ENCODE measurements at regions not wholly inside any gene's neighbourhood (a gene's known extent, or its start where the extent isn't known, plus 50 kb on each side); places are given as distances from the start of the nearest gene placed in this dataset.
"Not testable (repeated sequence)": the region's sequence is repeated elsewhere in the genome, so short reads cannot be mapped to it uniquely, and the experiment has no call there.

GRCh38 chr7:142511374-142511773 lies 237.9 kb upstream of the PRSS1 start:
- DNase-seq (ENCODE audit: low read depth), result no peak
- no peak overlapping the region for H3K4me3 ChIP-seq (ENCODE audit: control insufficient read depth, low read depth, low read length)
- TF ChIP-seq CTCF (IDR thresholded peaks at IDR 0.05; ENCODE audit: control insufficient read depth, insufficient read depth, low read depth, low read length, missing control alignments), result no peak

GRCh38 chr7:142509235-142509634 lies 240.0 kb upstream of the PRSS1 start:
- H3K4me3 ChIP-seq (ENCODE audit: control insufficient read depth, low read depth, low read length); DNase-seq (ENCODE audit: low read depth): not testable (repeated sequence)

GRCh38 chr7:142508251-142508650 lies 241.0 kb upstream of the PRSS1 start:
- H3K4me3 ChIP-seq (ENCODE audit: control insufficient read depth, low read depth, low read length), result no peak overlapping the region
- no peak for TF ChIP-seq CTCF (IDR thresholded peaks at IDR 0.05; ENCODE audit: control insufficient read depth, insufficient read depth, low read depth, low read length, missing control alignments)
- DNase-seq (ENCODE audit: low read depth), result no peak

- TF ChIP-seq CTCF (IDR thresholded peaks at IDR 0.05; ENCODE audit: control insufficient read depth, insufficient read depth, low read depth, low read length, missing control alignments), result no peak
- no peak overlapping the region for H3K4me3 ChIP-seq (ENCODE audit: control insufficient read depth, low read depth, low read length)
Observed at GRCh38 chr7:142507799-142508198, 241.5 kb upstream of the PRSS1 start.

GRCh38 chr7:142507066-142507465 lies 242.2 kb upstream of the PRSS1 start:
- not testable (repeated sequence) for DNase-seq (ENCODE audit: low read depth); H3K4me3 ChIP-seq (ENCODE audit: control insufficient read depth, low read depth, low read length)

More at GRCh38 chr7:142507799-142508198, 241.5 kb upstream of the PRSS1 start:
- DNase-seq (ENCODE audit: low read depth), result no peak

GRCh38 chr7:142506601-142507000 lies 242.7 kb upstream of the PRSS1 start:
- no peak overlapping the region for H3K4me3 ChIP-seq (ENCODE audit: control insufficient read depth, low read depth, low read length)
- no peak for DNase-seq (ENCODE audit: low read depth)
- no peak for TF ChIP-seq CTCF (IDR thresholded peaks at IDR 0.05; ENCODE audit: control insufficient read depth, insufficient read depth, low read depth, low read length, missing control alignments)

GRCh38 chr7:142503949-142504348 lies 245.3 kb upstream of the PRSS1 start:
- DNase-seq (ENCODE audit: low read depth); H3K4me3 ChIP-seq (ENCODE audit: control insufficient read depth, low read depth, low read length): not testable (repeated sequence)

GRCh38 chr7:142503036-142503435 lies 245.2 kb upstream of the PRSS58 start:
- DNase-seq (ENCODE audit: low read depth), result no peak
- no peak for TF ChIP-seq CTCF (IDR thresholded peaks at IDR 0.05; ENCODE audit: control insufficient read depth, insufficient read depth, low read depth, low read length, missing control alignments)
- H3K4me3 ChIP-seq (ENCODE audit: control insufficient read depth, low read depth, low read length), result no peak overlapping the region
